Stomach (tissue), 8 donors: ENCODE measurements at regions not wholly inside any gene's neighbourhood (a gene's known extent, or its start where the extent isn't known, plus 50 kb on each side); places are given as distances from the start of the nearest gene placed in this dataset.

Experiments
- DNase-seq, 2 donors: peaks; one replicate each; pipeline versions ENCODE4 v3.0.0 to v3.0.0-alpha.2; 2013 to 2019
- H3K27ac ChIP-seq, 5 donors: fragments of 200-600 bp in 4 of 5; sonication (generic) in 4 of 5; one replicate each; pipeline ENCODE4 v1.5.1; 2013 to 2019; ENCODE audit warnings: mild to moderate bottlenecking in 1 of 5, moderate library complexity in 1 of 5
- H3K27me3 ChIP-seq, 3 donors: fragments of 200-600 bp; sonication (generic); one replicate each; pipeline ENCODE4 v1.5.1; 2017 to 2019; ENCODE audit warnings: mixed run types in 1 of 3
- H3K36me3 ChIP-seq, 4 donors: fragments of 200-600 bp; sonication (generic); 1 replicate in 3 of 4; 2 replicates in 1 of 4; pipeline ENCODE4 v1.5.1; 2016 to 2019
- H3K4me1 ChIP-seq, 4 donors: fragments of 200-600 bp; sonication (generic); one replicate each; pipeline ENCODE4 v1.5.1; 2016 to 2019
- H3K4me3 ChIP-seq, 4 donors: fragments of 200-600 bp; sonication (generic) in 3 of 4; one replicate each; pipeline ENCODE4 v1.5.1; 2016 to 2019; ENCODE audit warnings: mild to moderate bottlenecking in 1 of 4
- H3K9me3 ChIP-seq, 4 donors: fragments of 200-600 bp; sonication (generic); one replicate each; pipeline ENCODE4 v1.5.1; 2016 to 2019
- EP300 ChIP-seq: sonication (generic); formaldehyde crosslinking; IDR thresholded peaks from one replicate; pipeline ENCODE4 v1.6.1; 2017; ENCODE audit warnings: antibody characterized with exemption
- POLR2A ChIP-seq, 4 donors: fragments of 450-650 bp; IDR thresholded peaks; one replicate each; pipeline ENCODE4 v1.6.1; 2016; ENCODE audit warnings: antibody characterized with exemption in 4 of 4, control low read depth in 2 of 4, mild to moderate bottlenecking in 1 of 4, moderate library complexity in 1 of 4
- POLR2AphosphoS5 ChIP-seq, 3 donors: sonication (generic); formaldehyde crosslinking; IDR thresholded peaks; one replicate each; pipeline ENCODE4 v1.6.1; 2016; ENCODE audit warnings: antibody characterized with exemption in 3 of 3
- WGBS, 5 donors: extraction: QIAGEN DNeasy Blood & Tissue Kit in 3 of 5; methylation state at CpG; one replicate each; pipeline versions ENCODE4 v1.1.5 to v1.1.7; 2013 to 2018; 5-methylcytosine and 5-hydroxymethylcytosine counted together
- intact Hi-C: fragments of 100-400 bp; cut with DNase I; formaldehyde crosslinking; loops from one replicate; pipeline ENCODE4 v1.15.1; 2023; ENCODE audit warnings: low total_unique reads
- TF ChIP-seq, protein P1 (sequence below), 7 experiments: fragments of 450-650 bp in 4 of 7; fragments of 200-600 bp in 3 of 7; sonication (generic) in 3 of 7; IDR thresholded peaks; one replicate each; pipeline ENCODE4 v1.5.1; 2016 to 2019; ENCODE audit warnings: antibody characterized with exemption in 7 of 7, control low read depth in 2 of 7, mild to moderate bottlenecking in 1 of 7
- donor health status: healthy with polysubstance abuse.
- donor health status: Bipolar disorder and iron deficiency.
- donor health status: healthy.

DNA sequence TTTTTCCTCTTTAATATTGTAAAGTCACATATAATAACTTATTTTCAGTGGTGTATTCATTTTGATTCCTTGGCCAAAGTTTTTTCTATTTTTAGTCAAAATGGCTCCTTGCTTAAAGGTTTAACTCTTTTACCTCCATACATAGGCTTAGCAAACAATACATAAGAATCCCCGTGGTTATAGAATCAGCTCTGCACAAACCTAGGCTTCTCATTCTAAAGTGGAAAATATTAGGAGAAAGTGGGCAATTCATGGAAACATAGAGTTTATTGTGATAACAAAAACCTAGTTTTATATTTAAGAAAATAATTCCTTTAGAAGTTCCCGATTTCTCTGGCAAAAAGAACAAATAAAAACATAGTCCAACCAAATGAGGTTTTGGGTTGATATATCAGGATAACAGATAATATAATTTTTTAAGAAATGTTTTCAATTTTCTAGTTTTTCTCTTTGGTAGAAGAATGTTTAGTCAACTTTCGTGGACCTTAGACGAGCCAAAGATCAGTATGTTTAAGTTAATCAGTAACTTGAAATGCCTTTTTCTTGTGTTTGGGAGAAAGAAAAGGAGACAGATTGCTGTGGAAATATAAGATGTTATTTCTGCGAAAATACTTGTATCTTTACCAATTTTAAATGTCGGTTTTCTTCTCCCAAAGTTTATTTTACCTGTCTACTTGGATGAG lies 93.4 kb upstream of the KLF12 start:
- Histone ChIP-seq H3K27me3 (no peaks in the 10 kb centered on the region), H3K4me1 (no peaks in the 10 kb centered on the region), H3K36me3 (no peaks in the 10 kb centered on the region), H3K9me3 (no peaks in the 10 kb centered on the region), H3K4me3 (no peak overlapping the region), H3K27ac (no peak overlapping the region)
- DNase-seq, result no peak
- WGBS, 5 donors, result 41 to 67% (median 45%) methylated on average over 6 of the region's 6 CpGs
- intact Hi-C loops, result no loop called here
- TF ChIP-seq, protein P1, sequence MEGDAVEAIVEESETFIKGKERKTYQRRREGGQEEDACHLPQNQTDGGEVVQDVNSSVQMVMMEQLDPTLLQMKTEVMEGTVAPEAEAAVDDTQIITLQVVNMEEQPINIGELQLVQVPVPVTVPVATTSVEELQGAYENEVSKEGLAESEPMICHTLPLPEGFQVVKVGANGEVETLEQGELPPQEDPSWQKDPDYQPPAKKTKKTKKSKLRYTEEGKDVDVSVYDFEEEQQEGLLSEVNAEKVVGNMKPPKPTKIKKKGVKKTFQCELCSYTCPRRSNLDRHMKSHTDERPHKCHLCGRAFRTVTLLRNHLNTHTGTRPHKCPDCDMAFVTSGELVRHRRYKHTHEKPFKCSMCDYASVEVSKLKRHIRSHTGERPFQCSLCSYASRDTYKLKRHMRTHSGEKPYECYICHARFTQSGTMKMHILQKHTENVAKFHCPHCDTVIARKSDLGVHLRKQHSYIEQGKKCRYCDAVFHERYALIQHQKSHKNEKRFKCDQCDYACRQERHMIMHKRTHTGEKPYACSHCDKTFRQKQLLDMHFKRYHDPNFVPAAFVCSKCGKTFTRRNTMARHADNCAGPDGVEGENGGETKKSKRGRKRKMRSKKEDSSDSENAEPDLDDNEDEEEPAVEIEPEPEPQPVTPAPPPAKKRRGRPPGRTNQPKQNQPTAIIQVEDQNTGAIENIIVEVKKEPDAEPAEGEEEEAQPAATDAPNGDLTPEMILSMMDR (IDR thresholded peaks at IDR 0.05), result no peak
- TF ChIP-seq POLR2A (IDR thresholded peaks at IDR 0.05) (no peak), EP300 (no peak), POLR2AphosphoS5 (IDR thresholded peaks at IDR 0.05) (no peak)

DNA sequence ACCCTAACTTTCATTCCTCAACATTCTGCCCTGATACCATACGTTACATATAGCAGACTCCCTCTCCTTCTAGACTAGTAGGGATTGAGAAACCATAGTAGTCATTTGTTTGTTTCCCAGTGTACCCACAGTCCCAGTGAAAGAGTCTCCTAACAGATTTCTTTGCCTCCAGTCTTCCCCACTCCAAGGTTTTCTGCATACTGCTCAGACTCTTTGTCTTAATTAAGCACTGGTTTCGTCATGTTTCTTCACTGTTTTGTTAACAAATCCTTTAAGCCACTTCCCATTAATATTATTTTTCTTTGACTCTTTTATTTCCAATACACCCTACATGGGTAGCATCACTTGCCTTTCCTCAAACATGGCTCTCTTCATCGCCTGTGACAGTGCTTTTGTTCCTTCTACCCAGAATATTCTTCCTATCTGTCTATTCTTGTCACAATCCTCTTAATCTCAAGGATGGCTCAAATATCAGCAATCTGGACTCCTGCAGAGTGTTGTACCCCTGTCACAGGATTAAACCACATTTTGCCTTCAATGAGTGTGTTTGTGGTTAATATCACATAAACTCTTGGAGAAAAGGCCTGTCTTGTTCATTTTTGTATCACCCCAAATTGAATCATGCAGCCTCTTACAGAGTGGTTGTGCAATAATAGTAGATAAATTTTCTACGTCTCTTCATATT lies 92.7 kb upstream of the KLF12 start:
- Histone ChIP-seq H3K27ac (no peak overlapping the region), H3K4me1 (no peaks in the 10 kb centered on the region), H3K36me3 (no peaks in the 10 kb centered on the region), H3K4me3 (no peak overlapping the region), H3K9me3 (no peaks in the 10 kb centered on the region), H3K27me3 (no peaks in the 10 kb centered on the region)
- intact Hi-C loops, result no loop called here
- no peak for DNase-seq
- WGBS, 5 donors, result 84 to 93% (median 86%) methylated on average over 4 of the region's 4 CpGs
- TF ChIP-seq POLR2A (IDR thresholded peaks at IDR 0.05) (no peak), EP300 (no peak), POLR2AphosphoS5 (IDR thresholded peaks at IDR 0.05) (no peak)
- TF ChIP-seq, protein P1 (IDR thresholded peaks at IDR 0.05), result no peak

DNA sequence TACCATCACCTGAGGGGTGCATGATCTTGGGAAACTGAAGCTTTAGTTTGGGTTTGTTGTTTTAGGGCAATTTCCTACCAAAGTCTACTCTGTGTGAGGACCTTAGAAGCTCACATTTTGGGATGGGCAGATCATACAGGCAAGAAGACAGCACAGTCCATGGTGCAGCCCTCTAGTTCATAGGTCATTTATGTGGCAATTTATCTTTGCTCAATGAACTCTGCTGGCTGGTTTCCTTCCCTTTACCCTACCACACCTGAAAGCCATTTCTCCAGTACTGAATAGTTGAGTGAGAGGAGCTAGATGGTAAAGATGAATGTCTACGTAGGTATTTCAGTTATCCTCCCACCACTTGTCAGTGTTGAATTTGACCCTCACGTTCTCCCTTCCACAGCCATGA lies 87.5 kb upstream of the KLF12 start:
- Histone ChIP-seq H3K27ac (no peak overlapping the region), H3K9me3 (no peaks in the 10 kb centered on the region), H3K27me3 (no peaks in the 10 kb centered on the region), H3K36me3 (no peaks in the 10 kb centered on the region), H3K4me1 (no peaks in the 10 kb centered on the region), H3K4me3 (no peak overlapping the region)
- intact Hi-C loops, result no loop called here
- TF ChIP-seq EP300, result no peak
- TF ChIP-seq POLR2AphosphoS5 (IDR thresholded peaks at IDR 0.05), result no peak
- TF ChIP-seq, protein P1 (IDR thresholded peaks at IDR 0.05), result no peak
- TF ChIP-seq POLR2A (IDR thresholded peaks at IDR 0.05), result no peak
- 61 to 81% (median 66%) methylated on average over 2 of the region's 2 CpGs for WGBS, 5 donors
- no peak for DNase-seq

DNA sequence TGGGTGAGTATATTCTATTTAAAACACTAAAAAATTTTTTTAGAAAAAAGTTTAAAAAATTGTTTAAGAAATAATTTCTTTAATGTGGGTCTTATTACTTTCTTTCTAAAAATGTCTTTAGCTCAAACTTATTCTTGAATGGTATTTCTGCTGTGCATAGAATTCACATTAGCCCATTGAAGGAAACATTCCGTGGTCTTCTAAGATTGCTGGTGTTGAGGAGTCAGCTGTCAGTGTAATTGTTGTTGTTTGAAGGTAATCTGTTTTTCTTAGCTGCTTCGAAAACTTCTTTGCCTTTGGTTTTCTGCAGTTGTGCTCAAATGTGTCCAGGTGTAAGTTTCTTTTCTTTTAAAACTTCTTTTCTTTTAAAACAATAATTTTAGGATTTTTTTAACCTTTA lies 85.4 kb upstream of the KLF12 start:
- H3K27ac ChIP-seq, result no peak overlapping the region
- 80 to 88% (median 83%) methylated on average over 2 of the region's 2 CpGs for WGBS, 5 donors
- intact Hi-C loops, result no loop called here
- no peak for TF ChIP-seq EP300
- TF ChIP-seq POLR2A (IDR thresholded peaks at IDR 0.05), result no peak
- TF ChIP-seq, protein P1 (IDR thresholded peaks at IDR 0.05), result no peak
- no peak for TF ChIP-seq POLR2AphosphoS5 (IDR thresholded peaks at IDR 0.05)
- no peak overlapping the region for H3K4me3 ChIP-seq
- H3K4me1 ChIP-seq, result no peaks in the 10 kb centered on the region
- DNase-seq, result no peak
- H3K36me3 ChIP-seq, result no peaks in the 10 kb centered on the region
- H3K9me3 ChIP-seq, result no peaks in the 10 kb centered on the region
- no peaks in the 10 kb centered on the region for H3K27me3 ChIP-seq
